GM18505 (cell line): ENCODE measurements at regions not wholly inside any gene's neighbourhood (a gene's known extent, or its start where the extent isn't known, plus 50 kb on each side); places are given as distances from the start of the nearest gene placed in this dataset.

ENCODE experiments used
- ATAC-seq: cut with Tn5 transposase; IDR thresholded peaks from one replicate; pipeline ENCODE4 v1.9.1; 2021; ENCODE audit not compliant: unreplicated experiment
- POLR2A ChIP-seq: IDR thresholded peaks from 4 replicates; pipeline ENCODE4 v1.6.1; 2011; ENCODE audit warnings: borderline replicate concordance; ENCODE audit not compliant: insufficient read depth, insufficient read length; ENCODE audit errors: extremely low read depth

DNA sequence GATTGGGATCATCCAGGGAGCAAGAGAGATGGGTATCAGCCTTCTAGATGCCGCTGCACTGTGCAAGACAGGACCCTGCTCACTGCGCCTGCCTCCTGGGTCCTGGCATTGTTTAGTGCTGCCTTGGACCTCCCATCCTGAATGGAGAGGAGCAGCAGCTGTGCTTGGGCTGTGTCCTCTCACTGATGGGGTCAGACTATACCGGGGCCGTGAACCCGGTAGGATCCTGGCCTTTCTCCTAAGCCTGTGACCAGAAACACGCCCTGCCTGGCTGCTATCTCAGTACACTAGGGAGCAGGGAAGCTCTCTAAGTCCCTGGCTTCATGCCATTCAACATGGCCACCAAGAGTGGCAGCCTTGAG, 309.4 kb upstream of the ZNF32 start:
- no peak for TF ChIP-seq POLR2A
- ATAC-seq = no peak

DNA sequence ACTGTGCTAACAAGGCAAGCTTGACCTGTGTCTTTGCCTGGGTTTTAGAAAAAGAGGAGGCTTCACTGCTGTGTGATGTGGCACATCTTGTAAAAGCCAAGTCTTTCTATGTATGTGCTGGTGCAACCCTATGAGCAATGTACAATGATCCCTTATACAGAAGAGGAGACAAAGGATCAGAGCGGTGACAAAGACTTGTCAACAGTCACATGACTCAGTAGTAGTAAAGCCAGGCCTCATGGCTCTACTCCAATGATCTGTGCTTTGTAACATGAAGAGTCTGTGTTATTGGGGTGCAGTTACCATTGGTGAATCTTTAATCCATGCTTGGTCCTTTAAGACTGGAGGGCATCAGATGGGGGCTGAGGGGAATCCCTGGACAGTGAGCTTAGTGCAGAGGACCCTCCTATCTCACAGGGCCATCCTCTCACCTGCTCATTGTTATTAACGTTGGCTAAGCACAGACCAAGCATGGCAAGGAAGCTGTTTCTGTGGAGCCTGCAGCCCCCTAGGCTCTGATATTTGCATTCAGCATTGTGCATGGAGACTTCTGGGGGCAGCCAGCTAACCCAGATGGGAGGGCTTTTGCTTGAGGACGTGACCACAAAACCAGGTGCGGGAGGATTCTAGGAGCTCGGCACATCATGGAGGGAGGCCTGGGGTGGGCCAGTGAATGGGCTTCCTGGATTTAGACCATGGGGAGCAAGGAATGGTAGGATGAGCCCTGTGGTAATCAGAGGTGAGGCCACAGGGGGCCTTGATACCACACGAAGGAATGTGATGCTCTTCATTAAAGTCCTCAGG, 308.8 kb upstream of the ZNF32 start:
- no peak for ATAC-seq

DNA sequence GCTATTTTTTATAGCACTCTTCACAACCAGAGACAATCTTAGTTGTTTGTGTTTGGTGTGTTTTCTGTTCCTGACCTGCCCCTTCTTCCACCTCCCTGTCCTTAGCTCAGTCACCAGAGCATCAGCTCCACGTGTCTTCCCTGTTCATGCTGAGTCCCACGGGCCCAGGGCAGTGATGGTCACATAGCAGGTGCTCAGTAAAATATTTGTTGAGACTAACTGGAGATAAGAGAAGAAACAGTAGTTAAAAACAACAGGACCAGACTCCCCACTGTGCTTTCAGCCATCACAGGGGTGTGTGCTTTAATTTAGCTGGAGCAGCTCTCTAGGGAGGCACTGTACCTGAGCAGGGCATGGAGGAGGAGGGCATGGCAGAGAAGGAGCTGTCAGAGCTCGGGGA, 307.3 kb upstream of the ZNF32 start:
- no peak for ATAC-seq
- TF ChIP-seq POLR2A = no peak

More for the DNA sequence above, 308.8 kb upstream of the ZNF32 start:
- TF ChIP-seq POLR2A = no peak

DNA sequence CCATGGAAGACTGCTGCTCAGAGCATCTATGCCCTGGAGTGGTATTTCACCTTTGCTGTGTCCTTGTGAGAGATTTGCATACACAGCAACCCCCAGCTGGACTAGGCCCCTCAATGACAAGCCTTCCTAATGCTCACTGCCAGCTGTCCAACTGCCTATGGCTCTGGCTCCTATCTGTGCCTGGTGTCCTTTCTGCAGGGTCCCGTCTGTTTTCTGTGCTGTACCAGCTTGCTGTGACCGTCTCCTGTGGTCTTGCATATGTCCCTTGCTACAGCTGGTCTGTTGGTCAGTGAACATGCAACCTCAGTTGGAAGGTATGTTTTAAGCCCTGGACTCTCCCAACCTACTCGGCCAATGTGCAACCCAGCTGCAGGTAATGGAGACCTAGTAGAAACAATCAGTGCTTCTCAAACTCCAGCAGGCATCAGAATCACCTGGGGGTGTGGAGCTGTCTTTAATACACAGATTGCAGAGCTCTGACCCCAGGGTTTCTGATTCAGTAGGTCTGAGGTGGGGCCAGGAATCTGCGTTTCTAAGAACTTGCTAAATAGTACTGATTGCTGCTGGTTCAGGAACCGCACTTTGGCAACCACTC, 306.4 kb upstream of the ZNF32 start:
- TF ChIP-seq POLR2A = no peak
- ATAC-seq = no peak

DNA sequence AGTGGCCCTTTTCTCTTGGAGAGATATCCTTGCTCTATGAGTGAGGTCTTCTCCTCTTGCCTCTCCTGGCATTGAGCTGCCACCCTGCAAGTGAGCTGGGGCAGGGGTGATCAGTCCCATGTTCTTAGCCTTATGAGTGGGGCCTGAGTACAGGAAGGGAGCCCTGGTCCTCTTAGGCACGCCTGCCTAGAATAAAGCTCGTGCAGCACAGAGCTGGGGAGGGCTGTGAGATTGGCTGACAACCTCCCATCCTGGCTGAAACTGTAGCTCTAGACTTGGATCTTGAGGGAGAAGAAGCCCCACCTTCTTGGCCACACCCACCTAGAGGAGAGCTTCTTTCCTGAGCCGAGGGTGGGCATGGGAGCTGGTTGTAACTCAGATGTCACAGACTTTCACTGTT, 305.0 kb upstream of the ZNF32 start:
- no peak for TF ChIP-seq POLR2A
- ATAC-seq = no peak

DNA sequence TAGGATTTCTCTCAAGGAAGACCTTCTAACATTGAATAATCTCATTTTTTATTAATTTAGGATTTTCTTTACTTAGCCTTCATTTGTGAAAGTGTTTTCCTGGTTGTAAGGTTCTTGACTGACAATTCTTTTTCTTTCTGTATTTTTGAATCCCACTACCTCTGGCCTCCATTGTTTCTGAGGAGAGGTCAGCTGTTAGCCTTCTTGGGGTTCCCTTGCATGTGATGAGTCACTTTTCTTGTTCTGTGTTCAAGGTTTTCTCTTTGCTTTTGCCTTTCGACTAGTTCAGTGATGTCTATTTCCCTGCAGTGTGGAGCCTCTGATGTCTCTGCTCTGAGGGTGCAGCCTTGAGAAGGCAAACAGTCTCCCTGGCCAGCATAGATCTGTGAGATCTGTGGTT, 304.1 kb upstream of the ZNF32 start:
- ATAC-seq = no peak
- no peak for TF ChIP-seq POLR2A

DNA sequence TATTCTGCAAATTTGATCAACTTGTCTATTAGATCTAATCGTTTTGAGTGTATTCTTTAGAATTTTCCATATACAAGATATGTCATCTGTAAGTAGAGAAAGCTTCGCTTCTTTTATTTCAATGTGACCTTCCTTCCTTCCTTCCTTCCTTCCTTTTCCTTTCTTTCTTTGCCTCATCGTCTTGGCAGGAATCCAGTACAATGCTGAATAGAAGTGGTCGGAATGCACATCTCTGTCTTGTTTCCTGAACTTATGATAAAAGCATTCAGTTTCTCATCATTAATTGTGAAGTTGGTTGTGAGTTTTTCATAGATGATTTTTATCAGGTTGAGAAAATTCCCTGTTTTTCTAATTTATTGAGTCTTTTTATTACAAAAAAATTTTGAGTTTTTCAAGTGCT, 300.7 kb upstream of the ZNF32 start:
- TF ChIP-seq POLR2A = no peak
- ATAC-seq = no peak

DNA sequence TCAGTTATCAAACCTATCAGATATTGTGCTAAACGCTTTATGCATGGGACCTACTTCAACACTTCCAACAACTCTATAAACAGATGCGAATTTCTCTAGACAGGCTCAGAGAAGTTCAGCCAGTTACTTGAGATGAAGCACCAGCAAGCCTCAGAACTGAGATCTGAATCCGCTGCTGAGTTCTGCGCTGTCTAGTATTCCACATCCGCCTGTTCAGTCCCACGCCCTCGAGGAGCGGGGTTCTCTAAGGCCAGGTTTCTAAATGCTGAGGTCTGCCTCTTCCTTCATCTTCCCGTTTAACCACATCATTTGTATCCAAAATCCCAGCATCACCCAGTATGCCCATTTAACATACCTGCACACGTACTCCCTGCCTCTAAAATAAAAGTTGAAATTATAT, 297.8 kb upstream of the ZNF32 start:
- no peak for TF ChIP-seq POLR2A
- ATAC-seq = no peak

DNA sequence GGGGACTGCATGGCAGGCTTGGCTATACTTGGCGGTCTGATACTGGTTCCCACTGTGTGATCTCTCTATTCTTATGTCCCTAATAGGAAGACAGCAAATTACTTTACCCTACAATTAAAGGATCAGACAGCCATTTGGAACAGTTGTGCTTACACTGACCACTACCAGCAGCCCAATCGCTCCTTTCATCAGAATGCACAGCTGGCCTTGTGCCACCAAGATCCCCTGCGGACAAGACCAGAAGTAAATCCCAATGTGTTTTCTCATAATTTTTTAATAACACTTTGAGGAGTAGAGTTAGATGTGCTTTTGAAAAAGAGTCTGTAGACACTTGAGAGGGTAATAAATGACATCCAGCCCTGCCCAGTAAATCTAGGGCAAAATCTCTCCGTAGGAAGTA, 297.2 kb upstream of the ZNF32 start:
- TF ChIP-seq POLR2A = no peak
- no peak for ATAC-seq

DNA sequence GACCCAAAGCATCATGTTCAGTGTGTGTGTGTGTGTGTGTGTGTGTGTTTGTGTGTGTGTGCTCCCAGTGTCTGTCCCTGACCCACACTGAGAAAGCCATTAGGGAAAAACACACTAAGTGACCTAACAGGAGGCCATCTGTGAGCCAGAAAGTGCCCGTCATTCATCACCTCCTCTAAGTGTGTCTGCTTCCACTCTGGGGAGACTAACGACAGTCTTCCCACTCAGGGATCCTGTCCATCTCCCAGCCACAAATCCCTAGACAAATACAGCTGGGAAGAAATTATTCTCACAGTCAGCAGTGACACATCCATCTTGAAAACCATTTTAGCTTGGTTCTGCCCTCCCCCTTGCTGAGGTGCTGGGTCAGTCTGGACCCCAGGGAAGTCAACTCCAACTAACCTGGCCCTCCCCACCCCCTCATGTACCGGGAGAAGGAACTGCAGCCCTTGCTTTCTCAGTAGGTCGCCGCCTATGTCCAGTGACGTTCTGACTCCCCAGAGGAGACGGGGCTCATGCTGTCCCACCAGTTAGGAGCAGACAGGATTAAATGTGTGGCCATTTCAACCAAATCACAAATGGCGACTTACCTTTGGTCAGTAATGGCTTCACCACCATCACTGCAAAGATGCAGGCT, 296.5 kb upstream of the ZNF32 start:
- ATAC-seq = no peak
- TF ChIP-seq POLR2A = no peak

DNA sequence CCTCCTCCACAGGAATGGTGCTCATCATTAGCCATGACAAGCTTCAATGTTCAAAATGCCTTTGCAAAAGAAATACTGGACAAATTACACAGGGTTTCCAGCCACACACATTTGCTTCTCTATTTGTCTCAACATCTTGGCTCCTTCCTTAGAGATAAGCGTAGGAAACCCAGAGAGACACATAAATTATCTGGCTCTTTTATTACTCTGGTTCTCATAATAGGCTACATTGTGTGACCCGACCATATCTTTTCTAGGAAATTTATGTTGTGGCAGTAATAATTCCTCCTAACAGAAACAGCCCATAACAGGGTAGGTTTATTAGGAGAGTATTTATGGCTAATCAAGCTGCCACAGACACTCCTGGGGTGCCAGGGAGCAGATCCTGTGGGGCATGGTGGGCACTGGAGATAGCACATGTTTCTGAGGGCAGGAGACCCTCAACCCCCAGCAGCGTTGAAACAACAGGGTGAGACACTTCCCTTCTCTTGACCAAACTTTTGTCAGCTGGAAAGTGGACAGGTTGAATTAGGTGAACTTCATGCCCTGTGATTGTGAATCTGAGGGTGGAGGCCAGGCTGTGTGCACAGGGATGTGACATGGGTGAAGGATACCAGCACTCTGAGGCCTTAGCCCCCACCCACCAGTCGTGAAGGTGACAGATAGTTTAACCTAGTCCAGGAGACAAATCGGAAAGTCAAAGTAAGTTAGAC, 295.9 kb upstream of the ZNF32 start:
- no peak for ATAC-seq
- TF ChIP-seq POLR2A = no peak

DNA sequence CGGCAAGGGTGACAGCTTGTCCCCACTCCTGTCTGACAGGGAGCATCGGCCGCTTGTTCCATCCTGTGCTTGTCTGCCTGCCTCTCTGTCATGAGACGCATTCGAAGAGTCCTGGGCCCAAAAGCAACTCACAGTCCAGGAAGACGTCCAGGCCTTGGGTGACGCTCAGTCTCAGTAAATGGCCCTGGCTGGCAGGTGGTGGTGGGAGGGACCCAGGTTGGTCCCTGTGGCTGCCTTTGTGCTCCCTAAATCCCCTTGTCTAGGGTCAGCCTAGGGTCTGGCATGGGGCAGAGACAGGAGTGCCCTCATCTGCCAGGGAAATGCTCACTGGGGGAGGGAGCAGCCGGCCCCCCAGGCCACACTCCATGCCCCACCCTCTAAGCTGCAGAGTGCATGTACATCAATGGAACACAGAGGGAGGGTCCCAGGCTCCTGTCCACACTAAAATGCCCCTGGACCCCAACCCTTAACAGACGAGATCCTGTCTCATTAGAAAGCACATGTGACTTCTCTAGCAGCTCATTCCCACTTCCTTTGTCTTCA, 295.2 kb upstream of the ZNF32 start:
- no peak for ATAC-seq
- TF ChIP-seq POLR2A = no peak

DNA sequence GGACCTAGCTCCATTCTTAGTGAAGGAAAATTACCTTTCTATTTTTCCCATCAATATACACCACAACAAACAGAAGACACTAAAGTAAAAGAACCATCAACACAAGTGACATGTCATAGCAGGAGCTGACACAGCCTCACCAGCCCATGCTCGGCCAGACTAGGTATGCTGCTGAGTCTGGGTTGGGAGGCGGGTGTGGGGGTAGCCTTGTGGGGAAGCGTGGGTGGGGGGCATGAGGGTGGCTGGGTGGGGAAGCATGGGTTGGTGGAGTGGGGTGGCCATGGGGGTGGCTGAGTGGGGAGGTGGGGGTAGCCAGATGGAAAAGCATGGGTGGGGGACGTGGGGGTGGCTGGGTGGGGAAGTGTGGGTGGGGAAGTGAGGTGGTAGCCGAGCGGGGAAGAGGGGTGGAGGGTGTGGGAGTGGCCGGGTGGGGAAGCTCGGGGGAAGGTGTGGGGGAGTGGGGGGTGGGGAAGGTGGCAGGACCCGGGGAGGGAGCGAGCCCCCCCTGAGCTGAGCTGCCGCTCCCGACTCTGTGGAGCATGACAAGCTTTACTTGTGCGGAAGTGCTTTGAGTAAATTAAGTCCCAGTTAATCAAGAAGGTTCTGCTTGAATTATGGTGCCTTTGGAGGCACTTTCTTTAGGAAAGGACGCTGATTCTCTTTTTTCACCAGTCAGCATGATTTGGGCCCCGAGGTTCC, 294.6 kb upstream of the ZNF32 start:
- ATAC-seq = no peak
- TF ChIP-seq POLR2A = no peak
